ENCODE measurements at regions not wholly inside any gene's neighbourhood (a gene's known extent, or its start where the extent isn't known, plus 50 kb on each side); places are given as distances from the start of the nearest gene placed in this dataset.

DNA sequence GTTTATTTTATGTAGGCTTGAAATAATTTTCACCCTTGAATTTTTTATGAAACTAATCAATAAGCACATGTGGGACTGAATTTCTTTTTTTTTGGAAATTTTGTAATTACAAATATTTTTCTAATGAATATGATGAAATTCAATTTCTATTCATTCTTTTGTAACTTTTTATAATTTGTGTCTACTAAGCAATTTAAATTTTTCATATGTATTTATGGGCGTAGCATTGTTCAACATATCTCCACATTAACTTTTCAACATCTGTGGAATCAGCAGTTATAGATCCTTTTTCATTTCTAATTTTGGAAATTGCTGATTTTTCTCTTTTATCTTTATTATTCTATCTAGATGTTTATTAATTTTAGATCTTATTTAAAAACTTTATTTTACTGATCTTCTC lies 1320.3 kb downstream of the C4orf33 start:
- Histone ChIP-seq H3K9me3 (ENCODE audit: control insufficient read depth in 1 of 2, insufficient read depth in 1 of 2, low read length in 2 of 2) (no peaks in the 10 kb centered on the region), H3K27ac (ENCODE audit: low read depth in 1 of 2, low read length in 2 of 2) (no peak overlapping the region), H3K27me3 (ENCODE audit: control insufficient read depth in 1 of 2, insufficient read depth in 2 of 2, low read length in 2 of 2) (no peaks in the 10 kb centered on the region), H3K4me1 (ENCODE audit: insufficient read depth, low read length) (no peaks in the 10 kb centered on the region), H3K4me3 (ENCODE audit: low read length) (no peak overlapping the region), H3K36me3 (ENCODE audit: insufficient read depth, low read length) (no peaks in the 10 kb centered on the region)
- no peak for DNase-seq
- peaks cover 7% of the 10 kb centered on the region for H3K9me3 Mint-ChIP-seq
- ChIA-PET POLR2A (no interaction called here), CTCF (no interaction called here)
- H3K27ac Mint-ChIP-seq = no peak overlapping the region
- ATAC-seq (ENCODE audit: poor library complexity) = no peak
- no peaks in the 10 kb centered on the region for H3K36me3 Mint-ChIP-seq (ENCODE audit: low read depth)
- H3K27me3 Mint-ChIP-seq = no peaks in the 10 kb centered on the region
- TF ChIP-seq, protein P1, sequence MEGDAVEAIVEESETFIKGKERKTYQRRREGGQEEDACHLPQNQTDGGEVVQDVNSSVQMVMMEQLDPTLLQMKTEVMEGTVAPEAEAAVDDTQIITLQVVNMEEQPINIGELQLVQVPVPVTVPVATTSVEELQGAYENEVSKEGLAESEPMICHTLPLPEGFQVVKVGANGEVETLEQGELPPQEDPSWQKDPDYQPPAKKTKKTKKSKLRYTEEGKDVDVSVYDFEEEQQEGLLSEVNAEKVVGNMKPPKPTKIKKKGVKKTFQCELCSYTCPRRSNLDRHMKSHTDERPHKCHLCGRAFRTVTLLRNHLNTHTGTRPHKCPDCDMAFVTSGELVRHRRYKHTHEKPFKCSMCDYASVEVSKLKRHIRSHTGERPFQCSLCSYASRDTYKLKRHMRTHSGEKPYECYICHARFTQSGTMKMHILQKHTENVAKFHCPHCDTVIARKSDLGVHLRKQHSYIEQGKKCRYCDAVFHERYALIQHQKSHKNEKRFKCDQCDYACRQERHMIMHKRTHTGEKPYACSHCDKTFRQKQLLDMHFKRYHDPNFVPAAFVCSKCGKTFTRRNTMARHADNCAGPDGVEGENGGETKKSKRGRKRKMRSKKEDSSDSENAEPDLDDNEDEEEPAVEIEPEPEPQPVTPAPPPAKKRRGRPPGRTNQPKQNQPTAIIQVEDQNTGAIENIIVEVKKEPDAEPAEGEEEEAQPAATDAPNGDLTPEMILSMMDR (IDR thresholded peaks at IDR 0.05) = no peak
- intact Hi-C loops (cut with DNase I, micrococcal nuclease) = no loop called here
- H3K4me1 Mint-ChIP-seq (ENCODE audit: low read depth) = no peaks in the 10 kb centered on the region
- no peak overlapping the region for H3K4me3 Mint-ChIP-seq

DNA sequence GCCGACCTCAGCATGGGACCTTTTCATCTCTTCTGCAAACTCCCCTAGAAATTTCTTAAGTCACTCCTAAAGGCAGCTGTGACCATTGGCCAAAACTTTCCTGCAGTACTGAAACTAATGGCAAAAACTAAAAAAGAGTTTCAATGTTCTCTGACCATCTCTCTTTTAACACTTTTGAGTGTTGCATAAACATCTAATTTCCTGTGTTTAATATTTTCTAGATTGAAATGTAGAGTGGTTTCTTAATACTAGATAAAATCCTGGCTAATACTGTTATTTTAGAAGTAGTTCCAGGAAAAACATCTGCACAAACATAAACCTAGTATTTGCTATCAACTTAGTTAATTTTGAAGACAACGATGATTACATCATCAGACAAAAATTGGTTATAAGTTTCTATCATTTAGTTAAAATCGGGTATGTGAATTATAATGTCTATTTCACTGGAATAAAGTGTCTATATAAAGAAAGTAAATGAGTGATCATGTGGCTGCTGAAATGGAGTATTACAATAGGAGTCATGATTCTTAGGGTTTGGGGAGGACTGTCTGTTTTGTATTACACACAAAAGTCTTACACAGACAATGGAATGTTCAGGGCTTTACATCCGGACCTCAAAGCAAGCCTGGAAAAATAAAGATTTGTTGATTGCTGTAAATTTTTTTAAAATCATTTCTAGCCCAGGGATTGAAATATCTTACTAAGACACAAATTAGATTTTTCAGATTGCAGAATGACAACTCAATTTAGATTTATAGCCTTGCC lies 1323.4 kb downstream of the C4orf33 start:
- ChIA-PET CTCF (no interaction called here), POLR2A (no interaction called here)
- Histone ChIP-seq H3K27ac (ENCODE audit: low read depth in 1 of 2, low read length in 2 of 2) (no peak overlapping the region), H3K27me3 (ENCODE audit: control insufficient read depth in 1 of 2, insufficient read depth in 2 of 2, low read length in 2 of 2) (no peaks in the 10 kb centered on the region), H3K4me3 (ENCODE audit: low read length) (no peak overlapping the region), H3K9me3 (ENCODE audit: control insufficient read depth in 1 of 2, insufficient read depth in 1 of 2, low read length in 2 of 2) (no peaks in the 10 kb centered on the region), H3K36me3 (ENCODE audit: insufficient read depth, low read length) (no peaks in the 10 kb centered on the region), H3K4me1 (ENCODE audit: insufficient read depth, low read length) (no peaks in the 10 kb centered on the region)
- DNase-seq (no peak), ATAC-seq (ENCODE audit: poor library complexity) (no peak)
- TF ChIP-seq, protein P1 (IDR thresholded peaks at IDR 0.05) = no peak
- Mint-ChIP-seq H3K4me1 (ENCODE audit: low read depth) (no peaks in the 10 kb centered on the region), H3K9me3 (peaks cover 3% of the 10 kb centered on the region), H3K27me3 (no peaks in the 10 kb centered on the region), H3K27ac (no peak overlapping the region), H3K4me3 (no peak overlapping the region), H3K36me3 (ENCODE audit: low read depth) (no peaks in the 10 kb centered on the region)
- intact Hi-C loops (cut with DNase I, micrococcal nuclease) = no loop called here

DNA sequence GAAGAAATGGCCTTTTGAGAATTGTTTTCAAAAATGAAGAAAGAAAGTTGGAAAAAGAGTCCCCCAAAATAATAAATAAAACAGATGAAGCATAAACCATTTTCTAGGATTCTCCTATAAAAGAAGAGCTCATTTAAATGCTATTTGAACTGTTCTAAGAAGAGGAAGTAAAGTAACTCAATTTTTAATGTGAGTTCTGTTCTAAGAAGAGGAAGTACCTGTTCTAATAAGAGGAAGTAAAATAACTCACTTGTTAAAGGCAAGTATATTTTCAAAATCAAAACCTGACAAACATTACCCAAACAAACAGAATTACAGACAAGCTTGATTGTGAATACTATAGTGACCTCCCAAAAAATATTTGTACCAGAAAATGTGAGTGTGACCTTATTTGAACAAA lies 1326.3 kb downstream of the C4orf33 start:
- H3K36me3 Mint-ChIP-seq (ENCODE audit: low read depth) = no peaks in the 10 kb centered on the region
- Histone ChIP-seq H3K36me3 (ENCODE audit: insufficient read depth, low read length) (no peaks in the 10 kb centered on the region), H3K27ac (ENCODE audit: low read depth in 1 of 2, low read length in 2 of 2) (no peak overlapping the region), H3K27me3 (ENCODE audit: control insufficient read depth in 1 of 2, insufficient read depth in 2 of 2, low read length in 2 of 2) (no peaks in the 10 kb centered on the region), H3K9me3 (ENCODE audit: control insufficient read depth in 1 of 2, insufficient read depth in 1 of 2, low read length in 2 of 2) (peaks cover 0 to under 1% of the 10 kb centered on the region in 2 experiments), H3K4me3 (ENCODE audit: low read length) (no peak overlapping the region), H3K4me1 (ENCODE audit: insufficient read depth, low read length) (no peaks in the 10 kb centered on the region)
- intact Hi-C loops (cut with DNase I, micrococcal nuclease) = no loop called here
- H3K4me3 Mint-ChIP-seq = no peak overlapping the region
- CTCF ChIA-PET = no interaction called here
- no peak overlapping the region for H3K27ac Mint-ChIP-seq
- no peaks in the 10 kb centered on the region for H3K27me3 Mint-ChIP-seq
- TF ChIP-seq, protein P1 (IDR thresholded peaks at IDR 0.05) = no peak
- ATAC-seq (ENCODE audit: poor library complexity) (no peak), DNase-seq (no peak)
- POLR2A ChIA-PET = no interaction called here
- no peaks in the 10 kb centered on the region for H3K4me1 Mint-ChIP-seq (ENCODE audit: low read depth)
- peaks cover 2% of the 10 kb centered on the region for H3K9me3 Mint-ChIP-seq

Data from CD4-positive, alpha-beta T cell (primary cell).